Gastrocnemius medialis (tissue), 4 donors: ENCODE measurements at regions not wholly inside any gene's neighbourhood (a gene's known extent, or its start where the extent isn't known, plus 50 kb on each side); places are given as distances from the start of the nearest gene placed in this dataset.

Experiments used
- ATAC-seq, 2 donors: fragments of 150-250 bp; one replicate each; pipeline ENCODE4 v1.9.1; 2016
- DNase-seq, 2 donors: peaks; one replicate each; pipeline ENCODE4 v3.0.0-alpha.2; 2019
- H3K27ac ChIP-seq, 4 donors: fragments of 200-600 bp; sonication (generic); 1 replicate in 1 of 4; 2 replicates in 3 of 4; pipeline ENCODE4 v1.5.1; 2016 to 2018; ENCODE audit warnings: mild to moderate bottlenecking in 2 of 4, moderate library complexity in 1 of 4
- H3K27me3 ChIP-seq, 3 donors: fragments of 200-600 bp; sonication (generic) in 2 of 3; 1 replicate in 1 of 3; 2 replicates in 2 of 3; pipeline versions ENCODE4 v1.5.1 to v1.6.0; 2016 to 2019; ENCODE audit warnings: mild to moderate bottlenecking in 1 of 3, moderate library complexity in 1 of 3
- H3K36me3 ChIP-seq, 2 donors: fragments of 200-600 bp; sonication (generic) in 1 of 2; one replicate each; pipeline ENCODE4 v1.5.1; 2017 to 2018
- H3K4me1 ChIP-seq, 2 donors: fragments of 200-600 bp; sonication (generic) in 1 of 2; one replicate each; pipeline ENCODE4 v1.5.1; 2016 to 2017; ENCODE audit warnings: mild to moderate bottlenecking in 2 of 2
- H3K4me3 ChIP-seq, 4 donors: fragments of 200-600 bp; sonication (generic) in 3 of 4; 1 replicate in 1 of 4; 2 replicates in 3 of 4; pipeline ENCODE4 v1.5.1; 2016 to 2019; ENCODE audit warnings: mild to moderate bottlenecking in 2 of 4
- H3K9me3 ChIP-seq, 3 donors: fragments of 200-600 bp; sonication (generic) in 2 of 3; 1 replicate in 1 of 3; 2 replicates in 2 of 3; pipeline ENCODE4 v1.5.1; 2016 to 2019
- CTCF ChIP-seq, 5 experiments: fragments of 450-650 bp in 3 of 5; fragments of 200-600 bp in 2 of 5; sonication (generic) in 2 of 5; IDR thresholded peaks in 4 of 5; conservative IDR thresholded peaks in 1 of 5; 1 replicate in 4 of 5; 2 replicates in 1 of 5; pipeline ENCODE4 v1.5.1; 2016 to 2019; ENCODE audit warnings: antibody characterized with exemption in 5 of 5, mild to moderate bottlenecking in 3 of 5, moderate library complexity in 3 of 5
- POLR2A ChIP-seq, 2 donors: fragments of 450-650 bp; IDR thresholded peaks; one replicate each; pipeline ENCODE4 v1.6.1; 2017; ENCODE audit warnings: antibody characterized with exemption in 2 of 2, mild to moderate bottlenecking in 2 of 2, moderate library complexity in 2 of 2
- in situ Hi-C, 4 donors: fragments of 200-750 bp; cut with MboI; loops; one replicate each; pipeline versions ENCODE4 v1.15.0 to v1.8.0; 2017; ENCODE audit warnings: low sequenced_read_pairs in 4 of 4
- intact Hi-C: fragments of 100-400 bp; cut with DNase I; formaldehyde crosslinking; loops from one replicate; pipeline ENCODE4 v1.15.1; 2023; ENCODE audit warnings: low total_unique reads

DNA sequence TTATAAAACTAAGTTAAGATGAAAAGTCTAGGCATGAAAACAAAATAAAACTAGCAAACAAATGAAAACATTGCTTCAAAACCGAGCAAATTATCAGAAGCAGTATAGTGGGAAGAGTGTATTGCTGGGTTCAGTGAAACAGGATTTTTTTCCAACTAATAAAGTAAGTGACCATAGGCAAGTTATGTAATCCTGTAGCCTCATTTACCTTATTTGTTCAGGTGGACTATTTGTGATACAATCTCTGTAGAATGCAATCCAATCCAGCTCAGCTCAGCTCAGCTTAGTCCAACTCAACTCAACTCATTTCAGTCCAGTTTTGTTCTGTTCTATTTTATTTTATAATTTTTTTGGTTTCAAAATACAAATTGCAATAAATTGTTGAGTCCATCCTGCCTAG lies 276.7 kb upstream of the LRIG3 start:
- intact Hi-C loops, result no loop called here
- no peak for ATAC-seq

GRCh38 chr12:59194794-59195193 lies 274.5 kb upstream of the LRIG3 start:
- intact Hi-C loops, result no loop called here
- TF ChIP-seq POLR2A (IDR thresholded peaks at IDR 0.05), result no peak
- no peak for TF ChIP-seq CTCF (IDR thresholded peaks at IDR 0.05 in 4 of 5, conservative IDR thresholded peaks at IDR 0.05 in 1 of 5)

More for the DNA sequence above, 276.7 kb upstream of the LRIG3 start:
- no peaks in the 10 kb centered on the region for H3K27me3 ChIP-seq
- no peaks in the 10 kb centered on the region for H3K9me3 ChIP-seq
- H3K4me3 ChIP-seq, result no peak overlapping the region
- H3K27ac ChIP-seq, result no peak overlapping the region
- no peak for DNase-seq
- in situ Hi-C loops, result no loop called here
- no peak for TF ChIP-seq POLR2A (IDR thresholded peaks at IDR 0.05)
- no peak for TF ChIP-seq CTCF (IDR thresholded peaks at IDR 0.05 in 4 of 5, conservative IDR thresholded peaks at IDR 0.05 in 1 of 5)
- no peaks in the 10 kb centered on the region for H3K36me3 ChIP-seq
- no peaks in the 10 kb centered on the region for H3K4me1 ChIP-seq

DNA sequence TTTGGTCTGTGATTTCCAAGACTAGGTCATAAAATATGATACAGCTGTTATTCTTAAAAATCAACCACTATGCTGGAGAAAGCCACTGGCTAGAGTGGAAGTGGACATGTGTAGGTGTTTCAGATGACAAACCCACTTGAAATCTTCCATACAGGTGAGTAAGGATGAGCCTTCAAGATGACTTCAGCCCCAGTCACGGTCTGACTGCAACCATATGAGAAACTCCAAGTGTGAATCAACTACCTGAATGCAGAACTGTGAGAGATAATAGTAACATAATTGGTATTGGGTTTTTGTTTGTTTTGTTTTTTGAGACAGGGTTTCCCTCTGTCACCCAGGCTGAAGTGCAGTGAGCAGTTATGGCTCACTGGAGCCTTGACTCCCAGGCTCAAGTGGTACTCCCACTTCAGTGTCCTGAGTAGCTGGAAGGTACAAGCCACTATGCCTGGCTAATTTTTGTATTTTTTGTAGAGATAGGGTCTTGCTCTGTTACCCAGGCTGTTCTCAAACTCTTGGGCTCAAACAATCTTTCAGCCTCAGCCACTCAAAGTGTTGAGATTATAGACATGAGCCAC lies 273.3 kb upstream of the LRIG3 start:
- DNase-seq (no peak), ATAC-seq (no peak)
- TF ChIP-seq POLR2A (IDR thresholded peaks at IDR 0.05) (no peak), CTCF (IDR thresholded peaks at IDR 0.05 in 4 of 5, conservative IDR thresholded peaks at IDR 0.05 in 1 of 5) (no peak)
- intact Hi-C loops, result no loop called here
- Histone ChIP-seq H3K36me3 (no peaks in the 10 kb centered on the region), H3K27ac (no peak overlapping the region), H3K9me3 (peaks cover 0 to 2% (median 0%) of the 10 kb centered on the region in 3 donors), H3K27me3 (no peaks in the 10 kb centered on the region), H3K4me3 (no peak overlapping the region), H3K4me1 (no peaks in the 10 kb centered on the region)
- in situ Hi-C loops, result no loop called here

More at GRCh38 chr12:59194794-59195193, 274.5 kb upstream of the LRIG3 start:
- DNase-seq (no peak), ATAC-seq (no peak)
- Histone ChIP-seq H3K4me1 (no peaks in the 10 kb centered on the region), H3K27ac (no peak overlapping the region), H3K9me3 (peaks cover 0 to 2% (median 0%) of the 10 kb centered on the region in 3 donors), H3K4me3 (no peak overlapping the region), H3K36me3 (no peaks in the 10 kb centered on the region), H3K27me3 (no peaks in the 10 kb centered on the region)
- in situ Hi-C loops, result no loop called here

- Histone ChIP-seq H3K27me3 (no peaks in the 10 kb centered on the region), H3K36me3 (no peaks in the 10 kb centered on the region), H3K4me3 (no peak overlapping the region), H3K27ac (no peak overlapping the region), H3K4me1 (no peaks in the 10 kb centered on the region), H3K9me3 (peaks cover 0 to 2% (median 0%) of the 10 kb centered on the region in 3 donors)
- ATAC-seq (no peak), DNase-seq (no peak)
- no peak for TF ChIP-seq CTCF (IDR thresholded peaks at IDR 0.05 in 4 of 5, conservative IDR thresholded peaks at IDR 0.05 in 1 of 5)
- TF ChIP-seq POLR2A (IDR thresholded peaks at IDR 0.05), result no peak
- intact Hi-C loops, result no loop called here
- in situ Hi-C loops, result no loop called here
These were observed 271.1 kb upstream of the LRIG3 start for GRCh38 chr12:59191372-59191771.

- in situ Hi-C loops, result no loop called here
- DNase-seq (no peak), ATAC-seq (no peak)
- Histone ChIP-seq H3K4me3 (no peak overlapping the region), H3K9me3 (peaks cover 0 to 2% (median 0%) of the 10 kb centered on the region in 3 donors), H3K4me1 (no peaks in the 10 kb centered on the region), H3K27me3 (no peaks in the 10 kb centered on the region), H3K36me3 (no peaks in the 10 kb centered on the region), H3K27ac (no peak overlapping the region)
- intact Hi-C loops, result no loop called here
- TF ChIP-seq CTCF (IDR thresholded peaks at IDR 0.05 in 4 of 5, conservative IDR thresholded peaks at IDR 0.05 in 1 of 5) (no peak), POLR2A (IDR thresholded peaks at IDR 0.05) (no peak)
These were observed 266.1 kb upstream of the LRIG3 start for GRCh38 chr12:59186451-59186850.
